GM12873 (cell line): ENCODE measurements at regions not wholly inside any gene's neighbourhood (a gene's known extent, or its start where the extent isn't known, plus 50 kb on each side); places are given as distances from the start of the nearest gene placed in this dataset.

ENCODE experiments used
- TF ChIP-seq, protein P1 (sequence below): IDR thresholded peaks from 2 replicates; pipeline ENCODE4 v1.5.1; 2012; ENCODE audit warnings: low read depth, mild to moderate bottlenecking, moderate library complexity, low read length, control low read depth; ENCODE audit not compliant: insufficient read depth; ENCODE audit errors: missing control alignments

DNA sequence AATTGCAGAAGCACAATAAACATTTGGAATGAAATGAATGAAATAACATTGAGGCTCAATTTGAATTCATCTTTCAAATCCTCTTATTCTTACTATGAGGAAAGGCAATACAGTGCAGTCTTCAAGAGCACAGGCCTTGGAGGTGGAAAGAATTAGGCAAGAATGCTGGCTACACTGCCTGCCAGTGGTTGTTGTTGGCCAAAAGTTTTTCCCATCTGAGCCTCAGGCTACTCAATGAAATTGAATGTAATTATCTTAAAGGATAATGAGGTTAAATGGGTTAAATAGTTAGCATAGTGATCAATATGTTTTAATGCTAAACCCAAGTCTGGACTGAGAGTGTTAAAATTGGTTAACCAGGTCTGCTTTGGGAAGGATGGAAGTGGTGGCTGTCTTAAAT, 140.9 kb downstream of the MBL2 start:
- TF ChIP-seq, protein P1, sequence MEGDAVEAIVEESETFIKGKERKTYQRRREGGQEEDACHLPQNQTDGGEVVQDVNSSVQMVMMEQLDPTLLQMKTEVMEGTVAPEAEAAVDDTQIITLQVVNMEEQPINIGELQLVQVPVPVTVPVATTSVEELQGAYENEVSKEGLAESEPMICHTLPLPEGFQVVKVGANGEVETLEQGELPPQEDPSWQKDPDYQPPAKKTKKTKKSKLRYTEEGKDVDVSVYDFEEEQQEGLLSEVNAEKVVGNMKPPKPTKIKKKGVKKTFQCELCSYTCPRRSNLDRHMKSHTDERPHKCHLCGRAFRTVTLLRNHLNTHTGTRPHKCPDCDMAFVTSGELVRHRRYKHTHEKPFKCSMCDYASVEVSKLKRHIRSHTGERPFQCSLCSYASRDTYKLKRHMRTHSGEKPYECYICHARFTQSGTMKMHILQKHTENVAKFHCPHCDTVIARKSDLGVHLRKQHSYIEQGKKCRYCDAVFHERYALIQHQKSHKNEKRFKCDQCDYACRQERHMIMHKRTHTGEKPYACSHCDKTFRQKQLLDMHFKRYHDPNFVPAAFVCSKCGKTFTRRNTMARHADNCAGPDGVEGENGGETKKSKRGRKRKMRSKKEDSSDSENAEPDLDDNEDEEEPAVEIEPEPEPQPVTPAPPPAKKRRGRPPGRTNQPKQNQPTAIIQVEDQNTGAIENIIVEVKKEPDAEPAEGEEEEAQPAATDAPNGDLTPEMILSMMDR: no peak

DNA sequence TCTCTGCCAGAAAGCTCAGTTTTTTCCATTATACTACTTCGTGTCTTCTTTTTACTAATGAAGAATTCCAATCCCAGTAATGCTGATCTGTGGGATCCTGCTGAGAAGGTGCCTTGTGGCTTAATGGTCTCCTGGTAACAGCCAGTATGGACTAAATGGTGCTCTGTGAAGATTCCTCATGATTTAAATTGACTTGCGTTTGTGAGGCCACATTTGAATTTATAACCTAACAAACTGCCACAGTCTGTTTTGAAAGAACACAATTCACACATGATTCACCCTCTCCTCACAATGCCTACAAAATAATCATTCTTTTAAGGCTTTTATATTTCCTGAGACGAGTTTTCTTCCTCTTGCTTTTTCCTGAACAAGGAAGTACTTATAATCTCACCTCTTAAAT, 140.0 kb downstream of the MBL2 start:
- TF ChIP-seq, protein P1: no peak

DNA sequence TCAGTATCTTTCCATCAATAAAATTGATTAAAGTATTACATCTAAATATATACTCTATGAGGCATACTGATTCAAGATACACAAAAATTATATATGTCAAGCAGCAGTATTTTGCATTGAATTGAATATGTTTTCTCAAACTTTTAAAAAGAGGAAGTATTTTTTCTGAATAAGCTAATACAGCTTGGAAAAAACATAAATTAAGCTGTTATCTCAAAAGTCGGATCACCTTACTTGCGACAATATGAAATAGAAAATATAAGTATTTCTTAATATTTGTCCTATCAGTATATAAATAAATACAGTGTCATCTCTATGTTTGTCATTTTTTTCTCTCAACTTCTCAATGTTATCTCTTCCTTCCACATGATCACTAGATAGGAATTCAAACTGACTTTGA, 139.3 kb downstream of the MBL2 start:
- TF ChIP-seq, protein P1: no peak

DNA sequence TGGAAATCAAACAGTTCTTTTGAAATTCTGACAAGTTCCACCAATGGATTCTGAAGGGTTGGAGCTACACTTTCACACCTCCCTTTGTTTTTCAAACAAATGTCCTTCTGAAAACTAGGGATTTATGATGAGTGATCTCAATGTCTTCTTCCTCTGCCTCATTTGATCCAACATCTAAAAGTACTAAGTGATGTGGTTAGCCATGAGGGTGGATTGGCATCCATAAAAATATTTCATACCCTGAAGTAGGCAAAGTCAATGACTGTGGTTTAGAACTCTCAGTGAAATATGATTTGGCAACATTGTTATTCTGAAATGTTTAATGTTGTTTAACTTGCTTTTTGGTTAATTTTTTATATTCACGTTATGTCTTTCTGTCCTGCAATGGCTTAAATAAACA, 136.9 kb downstream of the MBL2 start:
- TF ChIP-seq, protein P1: no peak

DNA sequence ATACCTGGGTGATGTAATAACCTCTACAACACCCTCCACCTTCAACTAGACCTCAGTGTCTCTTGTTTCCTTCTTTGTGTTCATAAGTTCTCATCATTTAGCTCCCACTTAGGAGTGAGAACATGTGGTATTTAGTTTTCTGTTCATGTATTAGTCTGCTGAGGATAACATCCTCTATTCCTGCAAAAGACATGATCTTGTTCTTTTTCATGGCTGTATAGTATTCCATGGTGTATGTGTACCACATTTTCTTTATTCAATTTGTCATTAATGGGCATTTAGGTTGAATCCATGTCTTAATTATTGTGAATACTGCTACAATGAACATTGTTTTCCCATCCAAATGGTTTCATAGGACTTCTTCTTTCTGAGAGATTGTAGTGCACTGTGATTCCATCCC, 135.7 kb downstream of the MBL2 start:
- TF ChIP-seq, protein P1: no peak

DNA sequence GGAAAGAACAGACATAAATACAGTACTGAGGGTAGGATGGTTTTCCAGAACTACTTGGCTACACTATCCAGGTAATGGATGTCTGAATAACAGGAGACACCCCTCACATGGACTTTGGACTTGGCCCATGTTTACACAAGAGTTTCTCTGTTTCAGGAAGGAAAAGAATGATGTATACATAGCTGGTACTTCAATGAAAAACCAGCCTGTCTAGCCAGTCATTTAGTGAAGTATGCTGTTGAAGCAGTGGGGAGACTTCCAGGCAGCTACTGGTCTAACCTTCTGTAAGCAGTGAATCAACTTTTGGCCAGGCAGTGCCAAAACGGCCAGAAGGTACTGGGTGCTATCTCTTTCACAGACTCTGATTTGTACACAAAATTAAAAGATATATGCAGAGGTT, 135.0 kb downstream of the MBL2 start:
- TF ChIP-seq, protein P1: no peak

DNA sequence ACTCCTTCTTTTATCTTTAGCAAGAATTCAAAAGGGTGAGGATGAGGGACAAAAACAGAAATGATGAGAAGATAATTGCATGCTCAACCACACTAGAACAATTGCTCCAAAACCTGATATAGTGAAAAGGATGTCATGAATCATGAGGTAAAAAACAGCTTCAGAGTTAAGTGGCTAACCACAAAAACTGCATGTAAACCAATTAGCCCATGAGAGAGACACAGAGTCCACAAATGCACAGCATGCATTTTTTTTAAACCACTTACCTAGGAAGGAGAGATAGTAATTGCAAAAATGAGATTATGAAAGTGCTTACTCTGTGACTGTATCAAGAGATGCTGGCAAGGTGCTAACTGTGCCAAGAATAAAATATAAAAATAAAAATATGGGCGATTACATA, 132.9 kb downstream of the MBL2 start:
- TF ChIP-seq, protein P1: no peak

DNA sequence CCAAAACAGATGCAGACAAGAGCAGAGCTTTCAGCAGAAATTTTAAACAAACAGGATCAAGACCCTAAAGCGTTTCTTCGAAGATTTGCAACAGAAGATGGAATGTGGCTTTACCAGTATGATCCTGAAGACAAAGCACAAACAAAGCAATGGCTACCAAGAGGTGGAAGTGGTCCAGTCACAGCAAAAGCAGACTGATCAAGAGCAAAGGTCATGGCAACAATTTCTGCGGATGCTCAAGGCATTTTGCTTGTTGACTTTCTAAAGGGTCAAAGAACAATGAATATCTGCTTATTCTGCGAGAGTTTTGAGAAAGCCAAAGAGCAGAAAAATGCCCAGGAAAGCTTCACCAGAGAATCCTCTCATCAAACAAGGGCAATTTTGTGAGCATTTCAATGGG, 130.4 kb downstream of the MBL2 start:
- TF ChIP-seq, protein P1: no peak
